ENCODE measurements at regions not wholly inside any gene's neighbourhood (a gene's known extent, or its start where the extent isn't known, plus 50 kb on each side); places are given as distances from the start of the nearest gene placed in this dataset.

DNA sequence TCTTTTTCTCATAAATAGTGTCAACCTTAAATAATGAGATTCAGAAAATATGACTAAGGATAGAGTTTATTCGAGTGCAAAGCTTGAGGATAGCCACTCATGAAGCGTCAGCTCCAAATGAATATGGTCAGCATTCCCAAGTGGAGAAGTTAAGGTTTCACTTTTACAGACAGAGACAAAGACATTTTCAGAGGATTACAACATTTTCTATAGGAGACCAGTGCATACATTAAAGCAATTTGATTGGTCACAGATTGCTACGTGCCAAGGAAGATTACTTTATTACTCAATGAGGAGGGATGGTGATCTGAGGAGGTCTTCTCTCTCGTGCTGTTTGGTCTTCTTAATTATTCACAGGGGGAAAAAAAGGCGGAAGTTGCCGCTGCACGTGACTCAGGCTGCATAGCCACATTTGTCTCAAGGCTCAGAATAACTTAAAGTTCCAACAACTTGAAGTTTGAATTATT is 60.1 kb upstream of the SPATA31C2 start:
- no peaks in the 10 kb centered on the region for H3K27me3 Mint-ChIP-seq (ENCODE audit: insufficient read depth, low read depth, poor library complexity)
- Histone ChIP-seq H3K36me3 (ENCODE audit: insufficient read depth) (no peaks in the 10 kb centered on the region), H3K4me3 (no peak overlapping the region), H3K79me2 (replicated peaks; ENCODE audit: insufficient read depth) (no peaks in the 10 kb centered on the region), H3K9me2 (ENCODE audit: insufficient read depth) (no peaks in the 10 kb centered on the region), H4K20me1 (replicated peaks; ENCODE audit: insufficient read depth) (no peaks in the 10 kb centered on the region), H3K4me2 (0 out of 2 replicates have a peak overlapping the region, but pooled peaks have one; percentile 24), H3K4me1 (ENCODE audit: insufficient read depth) (peaks cover 25% of the 10 kb centered on the region), H3K27me3 (ENCODE audit: insufficient read depth) (no peaks in the 10 kb centered on the region), H2AFZ (peak overlapping the region; percentile 72), H3F3A (replicated peaks; ENCODE audit: low read depth) (no peaks in the 10 kb centered on the region), H3K27ac (ENCODE audit: low read depth) (no peak overlapping the region)
- H3K4me1 Mint-ChIP-seq, result peaks cover 31% of the 10 kb centered on the region
- ATAC-seq, result no peak
- TF ChIP-seq NANOG (IDR thresholded peaks at IDR 0.05; ENCODE audit: borderline replicate concordance) (no peak), REST (IDR thresholded peaks at IDR 0.05; ENCODE audit: unreplicated experiment) (no peak), JUNB (IDR thresholded peaks at IDR 0.05; ENCODE audit: unreplicated experiment) (no peak), ZNF331 (CRISPR knock-in tag; IDR thresholded peaks at IDR 0.05; ENCODE audit: low read depth) (no peak), CTCF (conservative IDR thresholded peaks at IDR 0.05; ENCODE audit: low read depth in 2 of 2) (no peak), CREB1 (CRISPR knock-in tag; IDR thresholded peaks at IDR 0.05; ENCODE audit: low read depth) (no peak), STAT1 (IDR thresholded peaks at IDR 0.05; ENCODE audit: unreplicated experiment) (no peak), ZNF114 (CRISPR knock-in tag; IDR thresholded peaks at IDR 0.05) (no peak), EZH2 (IDR thresholded peaks at IDR 0.05; ENCODE audit: low read depth, unreplicated experiment) (no peak), ETS1 (IDR thresholded peaks at IDR 0.05) (no peak), POLR2AphosphoS5 (IDR thresholded peaks at IDR 0.05; ENCODE audit: low read depth) (no peak), ZNF462 (CRISPR knock-in tag; IDR thresholded peaks at IDR 0.05) (no peak), EZH2phosphoT487 (IDR thresholded peaks at IDR 0.05; ENCODE audit: unreplicated experiment) (no peak)
- H3K9me3 Mint-ChIP-seq, result no peaks in the 10 kb centered on the region
- no peak overlapping the region for H3K27ac Mint-ChIP-seq
- H3K4me3 Mint-ChIP-seq, result no peak overlapping the region
- H3K36me3 Mint-ChIP-seq (ENCODE audit: low read depth), result no peaks in the 10 kb centered on the region
- no peak for DNase-seq (ENCODE audit: low spot score)

Data from GM23338 (cell line).